Glutamatergic neuron (in vitro differentiated cells): ENCODE measurements at regions not wholly inside any gene's neighbourhood (a gene's known extent, or its start where the extent isn't known, plus 50 kb on each side); places are given as distances from the start of the nearest gene placed in this dataset.

ENCODE experiments used
- DNase-seq: peaks from one replicate; pipeline ENCODE4 v3.0.0; 2022
- H3K27ac Mint-ChIP-seq: one replicate; pipeline ENCODE4 v1.8.0; 2020; ENCODE audit warnings: mild to moderate bottlenecking, mixed read lengths, inconsistent platforms; ENCODE audit not compliant: unreplicated experiment
- H3K27me3 Mint-ChIP-seq: one replicate; pipeline ENCODE4 v1.8.0; 2020; ENCODE audit warnings: mild to moderate bottlenecking, moderate library complexity, mixed read lengths, inconsistent platforms; ENCODE audit not compliant: unreplicated experiment
- H3K36me3 Mint-ChIP-seq: one replicate; pipeline ENCODE4 v1.8.0; 2020; ENCODE audit warnings: mild to moderate bottlenecking, mixed read lengths, inconsistent platforms; ENCODE audit not compliant: unreplicated experiment
- H3K4me1 Mint-ChIP-seq: one replicate; pipeline ENCODE4 v1.8.0; 2020; ENCODE audit warnings: mild to moderate bottlenecking, low read depth, mixed read lengths, inconsistent platforms; ENCODE audit not compliant: unreplicated experiment
- H3K4me3 Mint-ChIP-seq: one replicate; pipeline ENCODE4 v1.8.0; 2020; ENCODE audit warnings: mild to moderate bottlenecking, mixed read lengths, inconsistent platforms; ENCODE audit not compliant: unreplicated experiment
- H3K9me3 Mint-ChIP-seq: one replicate; pipeline ENCODE4 v1.8.0; 2020; ENCODE audit warnings: mild to moderate bottlenecking, moderate library complexity, mixed read lengths, inconsistent platforms; ENCODE audit not compliant: unreplicated experiment
- CTCF ChIP-seq: fragments of 200-600 bp; sonication (generic); IDR thresholded peaks from one replicate; pipeline ENCODE4 v1.5.0; 2021; ENCODE audit not compliant: partially characterized antibody, unreplicated experiment

GRCh38 chr11:130593064-130593463 lies 144.6 kb downstream of the ADAMTS15 start:
- DNase-seq = no peak
- Mint-ChIP-seq H3K27me3 (no peaks in the 10 kb centered on the region), H3K4me1 (no peaks in the 10 kb centered on the region), H3K9me3 (no peaks in the 10 kb centered on the region), H3K4me3 (no peak overlapping the region), H3K36me3 (no peaks in the 10 kb centered on the region), H3K27ac (no peak overlapping the region)
- TF ChIP-seq CTCF = no peak

GRCh38 chr11:130598433-130598832 lies 150.0 kb downstream of the ADAMTS15 start:
- H3K4me1 Mint-ChIP-seq = no peaks in the 10 kb centered on the region
- H3K4me3 Mint-ChIP-seq = no peak overlapping the region
- H3K27ac Mint-ChIP-seq = no peak overlapping the region
- no peaks in the 10 kb centered on the region for H3K27me3 Mint-ChIP-seq
- H3K9me3 Mint-ChIP-seq = peaks cover 2% of the 10 kb centered on the region
- DNase-seq = no peak
- TF ChIP-seq CTCF = no peak
- H3K36me3 Mint-ChIP-seq = no peaks in the 10 kb centered on the region

- H3K27ac Mint-ChIP-seq = no peak overlapping the region
- H3K4me3 Mint-ChIP-seq = no peak overlapping the region
- peaks cover 2% of the 10 kb centered on the region for H3K9me3 Mint-ChIP-seq
- no peaks in the 10 kb centered on the region for H3K27me3 Mint-ChIP-seq
- no peak for TF ChIP-seq CTCF
- no peaks in the 10 kb centered on the region for H3K36me3 Mint-ChIP-seq
- no peaks in the 10 kb centered on the region for H3K4me1 Mint-ChIP-seq
- no peak for DNase-seq
Measured at GRCh38 chr11:130599073-130599654, 150.7 kb downstream of the ADAMTS15 start.

- Mint-ChIP-seq H3K4me1 (no peaks in the 10 kb centered on the region), H3K36me3 (no peaks in the 10 kb centered on the region), H3K9me3 (peaks cover 2% of the 10 kb centered on the region), H3K27me3 (no peaks in the 10 kb centered on the region), H3K27ac (no peak overlapping the region), H3K4me3 (no peak overlapping the region)
- no peak for TF ChIP-seq CTCF
- DNase-seq = no peak
Measured at GRCh38 chr11:130600139-130600538, 151.7 kb downstream of the ADAMTS15 start.

- no peak overlapping the region for H3K4me3 Mint-ChIP-seq
- no peak overlapping the region for H3K27ac Mint-ChIP-seq
- H3K4me1 Mint-ChIP-seq = no peaks in the 10 kb centered on the region
- no peaks in the 10 kb centered on the region for H3K36me3 Mint-ChIP-seq
- no peak for TF ChIP-seq CTCF
- peaks cover 2% of the 10 kb centered on the region for H3K9me3 Mint-ChIP-seq
- H3K27me3 Mint-ChIP-seq = no peaks in the 10 kb centered on the region
- DNase-seq = no peak
Measured at GRCh38 chr11:130600616-130601015, 152.2 kb downstream of the ADAMTS15 start.
